GM21447 (cell line): ENCODE measurements at regions not wholly inside any gene's neighbourhood (a gene's known extent, or its start where the extent isn't known, plus 50 kb on each side); places are given as distances from the start of the nearest gene placed in this dataset.

Experiments
- ATAC-seq: cut with Tn5 transposase; IDR thresholded peaks from one replicate; pipeline ENCODE4 v1.9.1; 2021; ENCODE audit not compliant: unreplicated experiment

GRCh38 chr18:2331491-2331890 is 239.8 kb downstream of the METTL4 start:
- no peak for ATAC-seq

DNA sequence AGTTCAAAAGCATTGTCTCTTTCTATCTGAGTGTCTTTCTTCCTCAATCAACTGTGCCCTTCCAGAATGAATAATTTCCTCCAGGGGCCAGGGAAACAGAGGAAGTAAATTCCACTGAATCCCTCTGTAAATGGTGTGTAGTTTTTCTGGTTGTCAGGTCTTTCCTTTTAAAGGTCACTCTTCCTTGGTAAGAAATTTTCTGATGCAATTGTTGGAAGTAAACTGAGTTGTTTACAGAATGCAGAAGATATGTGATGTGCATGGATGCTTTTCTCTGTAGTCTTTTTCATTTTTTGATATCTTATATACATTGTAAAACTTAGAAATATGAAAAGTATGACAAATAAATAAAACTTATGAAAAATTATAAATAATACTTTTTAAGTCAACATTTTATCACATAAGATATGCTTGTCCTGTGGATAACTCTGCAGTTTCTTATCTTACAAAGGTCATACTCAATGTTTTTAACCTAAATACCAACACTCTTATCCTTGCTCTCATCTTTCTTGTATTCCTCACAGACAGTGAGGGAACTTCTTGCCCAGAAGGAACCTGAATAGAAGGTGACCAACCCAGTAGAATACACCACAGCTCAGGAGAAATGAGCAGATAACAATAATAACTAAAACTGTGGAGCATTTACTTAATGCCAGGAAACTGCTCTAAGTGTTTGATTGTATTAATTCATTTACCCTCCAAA is 234.5 kb downstream of the METTL4 start:
- ATAC-seq = no peak

DNA sequence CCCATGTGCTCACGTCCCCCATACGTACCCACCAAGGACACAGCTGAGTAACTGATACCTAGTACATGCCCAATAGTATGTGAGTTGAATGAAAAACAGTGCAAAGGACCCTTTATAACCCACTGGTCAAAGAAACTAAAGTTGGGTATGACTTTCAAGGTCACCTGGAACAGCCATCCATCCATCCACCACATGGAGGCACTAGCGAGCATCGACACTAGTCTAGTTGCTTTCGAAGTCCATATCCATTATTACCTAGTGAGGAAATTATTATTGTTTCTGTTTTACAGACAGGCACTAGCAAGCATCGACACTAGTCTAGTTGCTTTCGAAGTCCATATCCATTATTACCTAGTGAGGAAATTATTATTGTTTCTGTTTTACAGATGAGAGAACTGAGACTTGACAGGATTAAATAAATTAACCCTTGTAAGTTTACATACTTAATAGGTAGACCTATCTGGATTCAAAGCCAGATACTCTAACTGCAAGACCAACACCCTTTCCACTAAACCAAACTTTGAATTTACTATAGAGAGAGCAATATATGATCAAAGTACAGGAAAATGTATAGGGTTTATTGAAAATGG is 233.7 kb downstream of the METTL4 start:
- ATAC-seq = peak; percentile 73

DNA sequence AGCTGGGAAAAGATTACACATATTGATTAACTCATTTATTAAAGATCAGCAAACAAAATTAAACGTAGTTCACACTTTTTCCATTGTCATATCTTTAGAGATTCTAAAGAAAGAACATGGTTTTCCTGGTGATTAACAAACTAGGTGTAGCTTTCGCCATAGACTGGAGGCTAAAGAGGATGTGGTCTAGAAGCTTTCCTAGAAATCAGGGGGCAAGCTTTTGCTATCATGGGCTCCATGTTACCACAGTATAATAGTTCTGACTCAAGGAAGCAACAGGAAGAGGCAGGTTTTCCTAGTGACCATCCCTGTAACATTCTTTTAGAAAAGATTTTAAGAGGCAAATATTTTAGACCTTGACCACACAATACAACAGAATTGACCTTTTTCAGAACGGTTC is 232.7 kb downstream of the METTL4 start:
- no peak for ATAC-seq

- no peak for ATAC-seq
Observed at GRCh38 chr18:2340335-2340734, 231.0 kb downstream of the METTL4 start.

DNA sequence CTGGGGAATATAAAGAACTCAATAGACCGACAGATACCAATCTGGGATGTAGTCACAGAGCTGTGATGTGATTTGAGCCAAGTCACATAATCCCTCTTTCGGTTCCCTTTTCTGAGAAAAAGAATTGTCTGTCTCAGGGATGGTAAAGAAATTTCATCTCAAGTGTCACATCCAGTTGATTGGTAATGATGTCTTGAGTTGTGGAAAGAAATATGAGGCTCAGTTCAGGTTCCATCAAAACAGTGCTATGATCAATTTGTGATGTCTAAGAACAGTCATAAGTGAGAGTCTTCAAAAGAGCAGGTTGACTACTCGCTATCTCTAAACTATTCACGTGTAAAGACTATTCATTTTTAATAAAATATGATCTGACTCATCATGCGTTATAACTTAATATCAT is 223.3 kb downstream of the METTL4 start:
- no peak for ATAC-seq

GRCh38 chr18:2351126-2351850 is 220.0 kb downstream of the METTL4 start:
- ATAC-seq = no peak

- ATAC-seq = no peak
Observed at GRCh38 chr18:2354292-2354691, 217.0 kb downstream of the METTL4 start.

DNA sequence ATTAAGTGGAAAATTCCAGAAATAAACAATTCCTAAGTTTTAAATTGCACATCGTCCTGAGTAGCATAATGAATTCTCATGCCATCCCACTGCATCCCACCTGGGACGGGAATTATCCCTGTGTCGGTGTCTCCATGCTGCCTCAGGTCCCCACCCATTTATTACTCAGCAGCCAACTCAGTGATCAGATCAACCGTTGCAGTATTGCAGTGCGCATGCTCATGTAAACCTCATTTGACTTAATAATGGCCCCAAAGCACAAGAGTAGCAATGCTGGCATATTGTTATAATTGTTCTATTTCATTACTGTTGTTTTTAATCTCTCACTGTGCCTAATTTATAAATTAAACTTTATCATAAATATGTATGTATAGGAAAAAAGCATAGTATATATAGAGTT is 214.4 kb downstream of the METTL4 start:
- ATAC-seq = no peak

DNA sequence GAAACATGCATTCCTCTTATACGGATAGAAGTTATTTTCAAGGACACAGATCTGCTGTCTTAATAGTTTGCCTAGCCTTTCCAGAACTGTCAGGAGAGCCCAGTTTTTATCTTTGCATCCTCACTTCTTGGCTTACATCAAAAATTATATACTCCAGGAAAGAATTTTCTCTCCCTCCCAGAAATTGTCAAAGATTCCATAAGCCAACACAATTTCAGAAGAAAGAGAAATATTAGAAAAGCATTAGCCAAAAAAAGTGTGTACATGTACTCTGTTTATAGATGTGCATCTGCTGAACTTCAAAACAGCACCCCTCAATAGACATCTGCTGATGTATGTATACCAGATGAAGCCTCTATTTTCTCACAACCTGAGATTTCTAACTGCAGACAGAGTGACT is 210.4 kb downstream of the METTL4 start:
- ATAC-seq = no peak

- no peak for ATAC-seq
Observed at GRCh38 chr18:2368102-2368501, 203.2 kb downstream of the METTL4 start.

DNA sequence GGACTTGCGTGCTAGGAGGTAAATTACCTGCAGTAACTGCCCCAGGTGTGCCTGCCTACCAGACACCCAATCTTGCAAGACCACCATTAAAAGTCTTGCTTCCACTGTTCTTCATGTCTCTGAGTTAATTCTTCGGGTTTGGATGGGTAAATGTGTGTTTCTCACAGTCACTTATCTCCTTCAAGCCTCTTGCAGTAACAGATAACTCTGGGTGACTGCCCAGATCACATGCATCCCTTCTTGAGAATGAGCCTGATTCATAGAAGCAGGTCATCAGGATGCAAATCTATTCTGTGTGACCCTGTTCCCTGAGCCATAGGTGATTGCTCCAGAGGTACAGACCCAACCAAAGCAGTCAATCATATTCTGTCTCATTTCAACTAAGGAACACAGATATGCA is 194.6 kb downstream of the METTL4 start:
- ATAC-seq = no peak

DNA sequence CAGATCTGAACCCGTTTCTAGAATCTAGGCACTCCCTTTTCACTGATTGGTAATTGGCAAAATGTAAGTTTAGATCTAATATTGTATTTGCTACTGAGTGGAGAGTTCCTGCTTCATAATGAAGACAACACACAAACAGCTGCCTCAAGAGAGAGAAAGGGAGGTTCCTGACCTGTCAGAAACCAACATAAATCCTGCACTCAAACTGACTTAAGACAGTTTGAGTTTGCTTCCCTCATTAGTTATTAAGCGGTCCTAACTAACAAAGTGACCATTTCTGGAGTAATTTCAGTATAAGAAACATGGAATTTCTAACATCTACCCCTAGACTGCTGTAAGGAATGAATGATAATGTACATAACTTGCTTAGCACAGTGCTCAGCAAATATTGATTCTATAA is 191.2 kb downstream of the METTL4 start:
- ATAC-seq = no peak

GRCh38 chr18:2381539-2381938 is 189.8 kb downstream of the METTL4 start:
- no peak for ATAC-seq

GRCh38 chr18:2387588-2387987 is 183.7 kb downstream of the METTL4 start:
- ATAC-seq = no peak

GRCh38 chr18:2390158-2390557 is 181.1 kb downstream of the METTL4 start:
- no peak for ATAC-seq

- no peak for ATAC-seq
Observed at GRCh38 chr18:2391470-2391869, 179.8 kb downstream of the METTL4 start.

- no peak for ATAC-seq
Observed at GRCh38 chr18:2392446-2392845, 178.9 kb downstream of the METTL4 start.

- ATAC-seq = no peak
Observed at GRCh38 chr18:2394684-2395083, 176.6 kb downstream of the METTL4 start.

- peak; percentile 85 for ATAC-seq
Observed at GRCh38 chr18:2395427-2396161, 175.7 kb downstream of the METTL4 start.

GRCh38 chr18:2396162-2396505 is 175.2 kb downstream of the METTL4 start:
- peak; percentile 21 for ATAC-seq

DNA sequence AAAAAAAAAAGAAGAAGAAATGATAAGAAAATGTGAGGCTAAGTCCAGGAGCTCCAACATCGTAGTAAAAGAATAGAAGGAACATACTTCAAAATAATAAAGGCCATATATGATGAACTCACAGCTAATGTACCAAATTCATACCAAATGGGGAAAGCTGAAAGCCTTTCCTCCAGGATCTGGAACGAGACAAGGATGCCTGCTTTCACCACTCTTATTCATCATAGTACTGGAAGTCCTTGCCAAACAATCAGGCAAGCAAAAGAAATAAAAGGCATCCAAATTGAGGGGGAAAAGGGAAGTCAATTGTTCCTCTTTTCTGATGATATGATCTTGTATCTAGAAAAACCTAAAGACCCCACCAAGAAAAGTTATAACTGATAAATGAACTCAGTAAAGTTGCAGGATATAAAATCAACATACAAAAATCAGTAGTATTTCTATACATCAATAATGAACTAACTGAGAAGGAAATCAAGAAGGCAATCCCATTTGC is 170.6 kb downstream of the METTL4 start:
- ATAC-seq = no peak
